HEK293 (cell line): ENCODE measurements at regions not wholly inside any gene's neighbourhood (a gene's known extent, or its start where the extent isn't known, plus 50 kb on each side); places are given as distances from the start of the nearest gene placed in this dataset.

Experiments
- CTCF ChIA-PET: fragments of 350-600 bp; formaldehyde crosslinking; extraction: SDS; loops from one replicate; lab custom pipeline; 2021; ENCODE audit warnings: antibody characterized with exemption; lab: Yijun Ruan, JAX
- POLR2A ChIA-PET: fragments of 300-600 bp; formaldehyde crosslinking; extraction: SDS; loops from one replicate; lab custom pipeline; 2020; ENCODE audit warnings: antibody characterized with exemption, inconsistent platforms; lab: Yijun Ruan, JAX
- H3K27ac ChIP-seq: fragments of 200-500 bp; sonication (Bioruptor generic); 2 replicates; pipeline ENCODE4 v1.5.1; 2014; ENCODE audit warnings: low read depth, low read length, control low read depth, inconsistent platforms; ENCODE audit errors: extremely low read depth
- H3K36me3 ChIP-seq, 2 experiments: fragments of 200-500 bp in 1 of 2; sonication (Bioruptor generic) in 1 of 2; 1 replicate in 1 of 2; 2 replicates in 1 of 2; pipeline ENCODE4 v1.5.1; 2014 to 2017; ENCODE audit warnings: inconsistent platforms in 2 of 2, low read length in 2 of 2; ENCODE audit not compliant: control insufficient read depth in 2 of 2, insufficient read depth in 1 of 2
- H3K4me1 ChIP-seq: fragments of 200-500 bp; sonication (Bioruptor generic); 2 replicates; pipeline ENCODE4 v1.5.1; 2014; ENCODE audit warnings: mild to moderate bottlenecking, low read length, inconsistent platforms; ENCODE audit not compliant: control insufficient read depth, insufficient read depth
- H3K4me3 ChIP-seq: 2 replicates; pipeline ENCODE4 v1.5.1; 2011; ENCODE audit warnings: low read depth, mild to moderate bottlenecking, control low read depth, low read length, moderate library complexity
- H3K9me3 ChIP-seq: fragments of 200-500 bp; sonication (Bioruptor generic); 2 replicates; pipeline ENCODE4 v1.5.1; 2014; ENCODE audit warnings: low read depth, low read length, inconsistent platforms; ENCODE audit not compliant: control insufficient read depth, insufficient read depth
- ATF2 ChIP-seq: fragments of 450-650 bp; formaldehyde crosslinking; IDR thresholded peaks from 2 replicates; pipeline ENCODE4 v1.5.1; 2016; ENCODE audit warnings: missing biosample characterization, missing genetic modification characterization, low read depth
- GLIS2 ChIP-seq: fragments of 450-650 bp; formaldehyde crosslinking; IDR thresholded peaks from 2 replicates; pipeline ENCODE4 v1.5.1; 2016; ENCODE audit warnings: missing biosample characterization, missing genetic modification characterization
- KLF10 ChIP-seq: fragments of 450-650 bp; IDR thresholded peaks from 2 replicates; pipeline ENCODE4 v1.5.1; 2018; ENCODE audit warnings: missing biosample characterization, mild to moderate bottlenecking, missing genetic modification characterization
- ZBTB11 ChIP-seq: fragments of 450-650 bp; formaldehyde crosslinking; conservative IDR thresholded peaks from 2 replicates; pipeline ENCODE4 v1.5.1; 2016; ENCODE audit warnings: low read depth, missing biosample characterization, missing genetic modification characterization
- ZBTB48 ChIP-seq: fragments of 450-650 bp; formaldehyde crosslinking; IDR thresholded peaks from 2 replicates; pipeline ENCODE4 v1.5.1; 2016; ENCODE audit warnings: missing biosample characterization, missing genetic modification characterization
- ZFP3 ChIP-seq: fragments of 450-650 bp; formaldehyde crosslinking; IDR thresholded peaks from 2 replicates; pipeline ENCODE4 v1.5.1; 2016; ENCODE audit warnings: low read depth, missing biosample characterization, missing genetic modification characterization
- ZNF132 ChIP-seq: fragments of 450-650 bp; formaldehyde crosslinking; IDR thresholded peaks from 2 replicates; pipeline ENCODE4 v1.5.1; 2017; ENCODE audit warnings: missing biosample characterization, missing genetic modification characterization, borderline replicate concordance
- ZNF169 ChIP-seq: fragments of 450-650 bp; formaldehyde crosslinking; IDR thresholded peaks from 2 replicates; pipeline ENCODE4 v1.5.1; 2016; ENCODE audit warnings: missing biosample characterization, missing genetic modification characterization
- ZNF23 ChIP-seq: fragments of 450-650 bp; formaldehyde crosslinking; IDR thresholded peaks from 2 replicates; pipeline ENCODE4 v1.5.1; 2016; ENCODE audit warnings: missing biosample characterization, missing genetic modification characterization, borderline replicate concordance
- ZNF239 ChIP-seq: fragments of 450-650 bp; formaldehyde crosslinking; IDR thresholded peaks from 2 replicates; pipeline ENCODE4 v1.5.1; 2016; ENCODE audit warnings: missing biosample characterization, missing genetic modification characterization
- ZNF248 ChIP-seq: fragments of 450-650 bp; formaldehyde crosslinking; IDR thresholded peaks from 2 replicates; pipeline ENCODE4 v1.5.1; 2017; ENCODE audit warnings: missing biosample characterization, missing genetic modification characterization
- ZNF362 ChIP-seq: fragments of 450-650 bp; formaldehyde crosslinking; IDR thresholded peaks from 2 replicates; pipeline ENCODE4 v1.5.1; 2016; ENCODE audit warnings: missing biosample characterization, missing genetic modification characterization
- ZNF37A ChIP-seq: fragments of 450-650 bp; IDR thresholded peaks from 2 replicates; pipeline ENCODE4 v1.5.1; 2018; ENCODE audit warnings: missing biosample characterization, missing genetic modification characterization
- ZNF449 ChIP-seq: fragments of 450-650 bp; formaldehyde crosslinking; IDR thresholded peaks from 2 replicates; pipeline ENCODE4 v1.5.1; 2017; ENCODE audit warnings: missing biosample characterization, mild to moderate bottlenecking, missing genetic modification characterization, moderate library complexity
- ZNF513 ChIP-seq: fragments of 450-650 bp; IDR thresholded peaks from 2 replicates; pipeline ENCODE4 v1.5.1; 2018; ENCODE audit warnings: missing biosample characterization, missing genetic modification characterization
- ZNF555 ChIP-seq: fragments of 450-650 bp; formaldehyde crosslinking; conservative IDR thresholded peaks from 2 replicates; pipeline ENCODE4 v1.5.1; 2017; ENCODE audit warnings: missing biosample characterization, mild to moderate bottlenecking, missing genetic modification characterization, inconsistent platforms
- ZNF610 ChIP-seq: fragments of 450-650 bp; formaldehyde crosslinking; IDR thresholded peaks from 2 replicates; pipeline ENCODE4 v1.5.1; 2016; ENCODE audit warnings: missing biosample characterization, missing genetic modification characterization, borderline replicate concordance
- ZNF629 ChIP-seq: fragments of 450-650 bp; formaldehyde crosslinking; IDR thresholded peaks from 2 replicates; pipeline ENCODE4 v1.5.1; 2017; ENCODE audit warnings: missing biosample characterization, missing genetic modification characterization
- ZNF660 ChIP-seq: fragments of 450-650 bp; IDR thresholded peaks from 2 replicates; pipeline ENCODE4 v1.5.1; 2018; ENCODE audit warnings: missing biosample characterization, mild to moderate bottlenecking, missing genetic modification characterization
- ZNF701 ChIP-seq: fragments of 450-650 bp; formaldehyde crosslinking; IDR thresholded peaks from 2 replicates; pipeline ENCODE4 v1.5.1; 2016; ENCODE audit warnings: missing biosample characterization, missing genetic modification characterization

GRCh38 chr11:34566736-34567135, 53.1 kb upstream of the ELF5 start:
- TF ChIP-seq ZNF629 (tag by site-specific recombination) (no peak), ZNF169 (tag by site-specific recombination) (no peak), ZNF132 (tag by site-specific recombination) (no peak), GLIS2 (tag by site-specific recombination) (no peak), ZNF449 (tag by site-specific recombination) (no peak), ZFP3 (tag by site-specific recombination) (no peak), ZNF239 (tag by site-specific recombination) (no peak), ZNF362 (tag by site-specific recombination) (no peak), ZNF660 (tag by site-specific recombination) (no peak), ZNF23 (tag by site-specific recombination) (no peak), ZNF248 (tag by site-specific recombination) (no peak), ATF2 (tag by site-specific recombination) (no peak), ZBTB48 (tag by site-specific recombination) (no peak), ZNF701 (no peak), ZNF555 (tag by site-specific recombination) (no peak), ZNF37A (tag by site-specific recombination) (no peak), ZNF610 (tag by site-specific recombination) (no peak), KLF10 (tag by site-specific recombination) (no peak), ZNF513 (tag by site-specific recombination) (no peak), ZBTB11 (tag by site-specific recombination) (no peak)
- ChIA-PET CTCF (interaction anchor here (0.5 to 1.1 kb wide), 4 partner anchors 9 to 1537 kb away, joined by 3 to 5 read pairs (median 4); no protein-coding TSS in a partner anchor), POLR2A (no interaction called here)
- Histone ChIP-seq H3K9me3 (no peaks in the 10 kb centered on the region), H3K36me3 (no peaks in the 10 kb centered on the region), H3K27ac (no peak overlapping the region), H3K4me1 (no peaks in the 10 kb centered on the region), H3K4me3 (no peak overlapping the region)
